IPS DF 4.7 (cell line): ENCODE measurements at regions not wholly inside any gene's neighbourhood (a gene's known extent, or its start where the extent isn't known, plus 50 kb on each side); places are given as distances from the start of the nearest gene placed in this dataset.
"Not testable (repeated sequence)": the region's sequence is repeated elsewhere in the genome, so short reads cannot be mapped to it uniquely, and the experiment has no call there.

Experiments used
- DNase-seq: peaks from one replicate; pipeline ENCODE4 v3.0.0-alpha.2; 2013; ENCODE audit warnings: low spot score; ENCODE audit errors: extremely low read depth

DNA sequence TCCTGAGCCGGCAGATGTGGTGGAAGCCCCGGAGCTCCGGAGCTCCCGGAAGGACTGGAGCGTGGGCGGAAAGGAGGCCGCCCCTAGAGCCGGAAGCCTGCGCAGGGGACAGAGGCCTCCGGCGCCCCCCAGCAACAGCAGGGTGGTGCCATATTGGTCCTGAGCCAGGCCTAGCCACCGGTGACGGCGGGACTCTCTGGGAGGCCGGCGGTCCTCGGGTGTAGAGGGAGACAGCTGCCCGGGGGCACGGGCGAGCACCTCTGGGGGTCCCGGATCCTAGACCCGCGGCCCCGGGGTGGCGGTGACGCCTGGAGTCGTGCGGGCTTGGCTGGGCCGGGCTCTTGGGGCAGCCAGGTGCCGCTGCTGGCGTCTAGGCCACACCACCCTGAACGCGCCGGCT lies 1472.2 kb downstream of the FOXD4L5 start:
- DNase-seq = not testable (repeated sequence)

DNA sequence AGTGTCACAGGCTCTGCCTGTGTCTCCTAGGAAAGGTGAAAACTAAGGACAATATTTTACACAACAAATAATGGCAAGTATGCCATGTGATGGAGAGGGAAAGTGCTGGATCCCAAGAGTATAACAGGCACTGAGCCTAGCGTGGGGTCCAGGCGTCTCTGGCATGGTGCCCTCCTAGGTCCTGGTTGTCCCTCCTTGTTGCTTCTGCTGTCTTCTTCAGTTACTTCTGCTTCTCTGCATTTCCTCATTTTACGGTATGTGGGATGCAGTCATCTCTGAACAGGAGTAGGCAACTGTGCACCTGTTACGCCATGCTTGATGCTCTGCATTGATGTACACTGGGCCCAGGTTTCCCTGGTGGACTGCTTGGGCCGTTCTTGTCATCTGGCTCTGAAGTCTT lies 1480.8 kb downstream of the FOXD4L5 start:
- not testable (repeated sequence) for DNase-seq

DNA sequence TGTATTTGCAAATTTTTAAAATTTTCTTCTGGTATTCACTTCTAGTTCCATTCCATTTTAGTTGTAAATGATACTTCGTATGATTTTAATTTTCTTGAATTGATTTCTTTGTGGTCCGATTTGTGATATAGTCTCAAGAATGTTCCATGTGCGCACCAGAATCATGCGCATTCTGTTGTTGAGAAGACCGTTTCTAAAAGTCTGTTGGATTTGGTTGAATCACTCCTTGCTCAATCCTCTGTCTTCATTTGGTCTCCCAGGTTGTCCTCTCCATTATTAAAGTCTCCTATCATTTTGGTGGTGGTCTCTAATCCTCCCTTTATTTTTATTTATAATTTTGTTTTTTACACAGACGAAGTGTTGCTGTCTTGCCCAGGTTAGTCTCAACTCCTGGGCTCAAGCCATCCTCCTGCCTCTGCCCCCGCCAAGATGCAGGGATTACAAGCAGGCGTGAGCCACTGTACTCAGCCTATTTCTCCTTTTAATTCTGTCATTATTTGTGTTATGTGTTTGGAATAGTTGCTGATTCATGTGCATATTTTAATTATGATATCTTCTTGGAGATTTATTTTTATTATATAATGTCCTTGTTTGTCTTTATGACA lies 1490.8 kb downstream of the FOXD4L5 start:
- DNase-seq = not testable (repeated sequence)

DNA sequence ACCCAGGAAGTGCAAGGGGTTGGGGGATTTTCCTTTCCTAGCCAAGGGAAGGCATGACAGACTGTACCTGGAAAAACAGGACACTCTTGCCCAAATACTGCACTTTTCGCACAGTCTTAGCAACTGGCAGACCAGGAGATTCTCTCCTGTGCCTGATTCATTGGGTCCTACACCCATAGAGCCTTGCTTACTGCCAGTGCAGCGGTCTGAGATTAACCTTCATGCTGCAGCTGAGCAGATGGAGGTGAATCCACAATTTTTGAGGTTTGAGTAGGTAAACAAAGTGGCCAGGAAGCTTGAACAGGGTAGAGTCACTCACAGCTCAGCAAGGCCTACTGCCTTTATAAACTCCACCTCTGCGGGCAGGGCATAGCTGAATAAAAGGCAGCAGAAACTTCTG lies 1497.6 kb downstream of the FOXD4L5 start:
- DNase-seq = not testable (repeated sequence)

GRCh38 chr9:63785059-63785458 lies 1500.0 kb downstream of the FOXD4L5 start:
- not testable (repeated sequence) for DNase-seq

DNA sequence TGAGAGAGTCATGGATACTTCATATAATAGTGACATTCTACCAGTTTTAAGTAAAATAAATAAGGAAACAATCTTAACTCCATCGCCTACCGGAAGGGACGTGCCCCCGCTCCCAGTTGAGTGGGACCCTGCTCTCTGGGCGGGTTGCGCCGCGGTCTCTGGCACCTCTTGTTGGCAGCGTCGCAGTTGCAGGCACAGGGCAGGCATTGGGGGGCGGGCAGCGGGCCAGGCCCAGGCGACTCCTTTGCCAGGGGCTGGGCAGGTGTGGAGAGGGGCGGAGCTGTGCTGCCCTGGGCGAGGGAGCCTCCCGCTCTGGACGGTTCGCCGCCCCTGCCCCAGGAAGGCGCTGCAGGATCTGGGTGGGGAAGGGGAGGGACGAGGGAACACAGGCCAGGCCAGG lies 1500.6 kb downstream of the FOXD4L5 start:
- DNase-seq = not testable (repeated sequence)

GRCh38 chr9:63781817-63782439 lies 1503.1 kb downstream of the FOXD4L5 start:
- not testable (repeated sequence) for DNase-seq

GRCh38 chr9:63781390-63781789 lies 1503.6 kb downstream of the FOXD4L5 start:
- not testable (repeated sequence) for DNase-seq

DNA sequence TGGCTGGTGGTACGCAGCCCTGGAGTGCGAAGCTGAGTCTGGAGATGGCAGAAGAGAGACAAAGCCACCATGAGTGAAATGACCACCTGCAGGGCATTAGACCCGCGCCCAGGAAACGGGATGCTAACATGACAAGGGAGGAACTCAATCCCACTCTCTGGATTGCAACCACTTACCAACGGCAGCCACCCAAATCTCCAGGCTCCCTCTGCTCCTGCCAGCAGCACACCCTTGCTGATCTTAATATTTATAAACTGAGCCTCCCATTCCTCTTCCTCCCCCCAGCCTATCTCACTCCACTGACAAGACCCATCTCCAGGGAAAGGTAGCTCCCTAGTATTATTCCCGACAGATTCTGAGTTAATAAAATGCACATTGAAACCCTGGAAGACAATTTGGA lies 1508.8 kb downstream of the FOXD4L5 start:
- not testable (repeated sequence) for DNase-seq

DNA sequence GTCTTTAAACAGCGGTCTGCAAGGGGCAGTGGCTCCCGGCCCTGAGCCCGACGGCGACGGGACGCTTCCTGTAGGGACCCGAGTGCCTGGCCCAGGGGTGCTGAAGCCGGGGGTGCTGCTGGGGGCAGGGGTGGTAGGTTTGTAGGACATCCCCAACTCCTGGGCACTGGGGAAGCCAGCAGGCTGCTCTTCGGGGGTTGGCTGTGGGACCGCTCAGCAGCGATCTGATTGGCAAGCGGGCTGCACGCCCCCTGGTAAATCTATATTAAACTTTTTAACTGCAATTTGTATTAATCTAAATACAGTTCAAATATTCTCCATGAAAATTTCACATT lies 1510.0 kb downstream of the FOXD4L5 start:
- DNase-seq = not testable (repeated sequence)

- not testable (repeated sequence) for DNase-seq
Observed at GRCh38 chr9:63774369-63775091, 1510.5 kb downstream of the FOXD4L5 start.

GRCh38 chr9:63762230-63762629 lies 1522.8 kb downstream of the FOXD4L5 start:
- not testable (repeated sequence) for DNase-seq

DNA sequence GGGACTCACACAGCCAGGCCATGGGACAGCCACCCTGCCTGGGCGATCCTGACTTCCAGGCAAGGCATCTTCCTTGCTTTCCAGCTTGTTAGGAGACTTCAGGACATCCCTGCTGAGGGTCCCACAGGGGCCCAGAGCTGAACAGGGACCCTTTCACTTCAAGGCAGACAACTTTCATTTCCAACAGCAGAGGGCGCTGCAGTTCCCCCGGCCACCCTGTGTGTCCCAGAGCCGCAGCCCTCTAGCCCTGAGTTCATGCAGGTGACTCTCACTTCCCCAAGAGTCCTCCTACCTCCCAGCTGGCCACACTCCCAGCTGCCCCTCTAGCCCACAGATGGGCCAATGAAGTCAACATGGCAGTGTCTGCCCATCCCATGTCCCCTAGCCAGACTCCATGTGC lies 1556.0 kb downstream of the FOXD4L5 start:
- DNase-seq = not testable (repeated sequence)

DNA sequence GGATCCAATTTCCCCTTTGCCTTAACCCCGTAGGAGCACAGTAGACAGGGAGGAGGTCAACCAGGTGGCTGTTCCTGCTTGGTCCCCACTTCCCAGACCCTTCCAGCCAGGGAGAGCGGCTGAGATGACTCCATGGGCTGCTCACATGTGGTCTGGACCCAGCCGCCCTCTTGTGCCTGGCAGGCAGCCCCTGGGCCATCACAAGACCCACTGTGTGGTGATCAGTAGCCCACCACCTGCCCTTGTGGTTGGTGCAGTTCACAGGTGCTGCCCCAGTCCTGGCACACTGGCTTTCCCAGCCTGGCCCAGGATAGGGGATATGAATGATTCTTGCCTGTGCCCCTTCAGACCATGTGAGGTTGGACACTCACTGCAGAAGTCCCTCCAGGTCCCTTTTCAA lies 1556.7 kb downstream of the FOXD4L5 start:
- DNase-seq = no peak

- DNase-seq = not testable (repeated sequence)
Observed at GRCh38 chr9:63708285-63708684, 1576.7 kb downstream of the FOXD4L5 start.

GRCh38 chr9:63704456-63704855 lies 1580.6 kb downstream of the FOXD4L5 start:
- not testable (repeated sequence) for DNase-seq

DNA sequence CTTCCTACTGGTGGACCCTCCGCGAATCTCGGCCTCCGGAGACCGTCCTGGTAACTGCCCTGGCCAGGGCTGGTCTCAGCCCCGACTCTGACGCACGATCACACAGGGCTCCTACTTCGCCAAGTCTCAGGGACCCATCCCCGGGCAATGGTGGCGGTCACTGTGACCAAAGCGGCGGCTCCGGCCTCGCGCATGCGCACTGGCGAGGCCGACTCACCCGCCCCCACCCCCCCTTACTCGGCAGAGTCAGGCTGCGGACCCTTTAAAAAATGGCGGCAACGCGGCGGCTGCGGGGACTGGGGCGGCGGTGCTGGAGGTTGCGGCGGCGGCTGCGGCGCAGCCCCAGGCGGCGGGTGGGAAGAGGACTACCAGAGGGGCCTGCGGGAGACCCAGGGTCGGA lies 1581.3 kb downstream of the FOXD4L5 start:
- DNase-seq = not testable (repeated sequence)

GRCh38 chr9:63703138-63703665 lies 1581.8 kb downstream of the FOXD4L5 start:
- DNase-seq = not testable (repeated sequence)
